Neural cell (in vitro differentiated cells): ENCODE measurements at regions not wholly inside any gene's neighbourhood (a gene's known extent, or its start where the extent isn't known, plus 50 kb on each side); places are given as distances from the start of the nearest gene placed in this dataset.

Experiments used
- CTCF ChIP-seq: fragments of 450-650 bp; IDR thresholded peaks from 2 replicates; pipeline ENCODE4 v1.5.1; 2014; ENCODE audit warnings: antibody characterized with exemption, mild to moderate bottlenecking, moderate library complexity; ENCODE audit not compliant: poor library complexity, severe bottlenecking
- SMC3 ChIP-seq: fragments of 450-650 bp; conservative IDR thresholded peaks from 2 replicates; pipeline ENCODE4 v1.6.1; 2014; ENCODE audit warnings: antibody characterized with exemption, mild to moderate bottlenecking, moderate library complexity; ENCODE audit not compliant: poor library complexity

GRCh38 chr3:64954995-64955636 lies 267.3 kb upstream of the ADAMTS9 start:
- no peak for TF ChIP-seq SMC3
- no peak for TF ChIP-seq CTCF
